COLO668 (cell line): ENCODE measurements at regions not wholly inside any gene's neighbourhood (a gene's known extent, or its start where the extent isn't known, plus 50 kb on each side); places are given as distances from the start of the nearest gene placed in this dataset.
"Not testable (repeated sequence)": the region's sequence is repeated elsewhere in the genome, so short reads cannot be mapped to it uniquely, and the experiment has no call there.

Source experiments
- DNase-seq: peaks from one replicate; lab custom pipeline; 2025; ENCODE audit not compliant: unreplicated experiment; lab: John Stamatoyannopoulos, UW

- DNase-seq: no peak
Observed at GRCh38 chr4:152073351-152074087, 312.7 kb upstream of the GATB start.

- no peak for DNase-seq
Observed at GRCh38 chr4:152072906-152073305, 312.1 kb upstream of the GATB start.

- DNase-seq: no peak
Observed at GRCh38 chr4:152072001-152072485, 311.2 kb upstream of the GATB start.

- DNase-seq: no peak
Observed at GRCh38 chr4:152070854-152071253, 310.0 kb upstream of the GATB start.

- no peak for DNase-seq
Observed at GRCh38 chr4:152068866-152069265, 308.1 kb upstream of the GATB start.

GRCh38 chr4:152065545-152065944 lies 304.7 kb upstream of the GATB start:
- DNase-seq: no peak

GRCh38 chr4:152064753-152065152 lies 303.9 kb upstream of the GATB start:
- DNase-seq: no peak

- DNase-seq: no peak
Observed at GRCh38 chr4:152064282-152064681, 303.5 kb upstream of the GATB start.

GRCh38 chr4:152063621-152064240 lies 302.9 kb upstream of the GATB start:
- DNase-seq: peak; percentile 54

GRCh38 chr4:152062936-152063620 lies 302.3 kb upstream of the GATB start:
- no peak for DNase-seq

GRCh38 chr4:152054731-152055130 lies 293.9 kb upstream of the GATB start:
- DNase-seq: no peak

GRCh38 chr4:152052451-152053057 lies 291.7 kb upstream of the GATB start:
- DNase-seq: no peak

GRCh38 chr4:152051332-152051731 lies 290.5 kb upstream of the GATB start:
- DNase-seq: not testable (repeated sequence)

GRCh38 chr4:152050106-152050505 lies 289.3 kb upstream of the GATB start:
- no peak for DNase-seq

- no peak for DNase-seq
Observed at GRCh38 chr4:152047451-152047850, 286.6 kb upstream of the GATB start.

GRCh38 chr4:152045807-152046571 lies 285.2 kb upstream of the GATB start:
- no peak for DNase-seq

GRCh38 chr4:152045449-152045806 lies 284.6 kb upstream of the GATB start:
- DNase-seq: no peak

GRCh38 chr4:152044331-152045036 lies 283.7 kb upstream of the GATB start:
- DNase-seq: no peak

- DNase-seq: no peak
Observed at GRCh38 chr4:152041295-152041694, 280.5 kb upstream of the GATB start.

GRCh38 chr4:152039691-152040090 lies 278.9 kb upstream of the GATB start:
- no peak for DNase-seq
